Fibroblast of gingiva (primary cell): ENCODE measurements at regions not wholly inside any gene's neighbourhood (a gene's known extent, or its start where the extent isn't known, plus 50 kb on each side); places are given as distances from the start of the nearest gene placed in this dataset.
"Not testable (repeated sequence)": the region's sequence is repeated elsewhere in the genome, so short reads cannot be mapped to it uniquely, and the experiment has no call there.

Experiments used
- DNase-seq: peaks from one replicate; pipeline ENCODE4 v3.0.0-alpha.2; 2011; ENCODE audit warnings: low read depth

GRCh38 chr3:10109-10996, 186.2 kb upstream of the CHL1 start:
- not testable (repeated sequence) for DNase-seq

GRCh38 chr3:11734-12133, 184.8 kb upstream of the CHL1 start:
- no peak for DNase-seq

- no peak for DNase-seq
These were observed 181.9 kb upstream of the CHL1 start for GRCh38 chr3:14652-15051.

GRCh38 chr3:16366-16765, 180.2 kb upstream of the CHL1 start:
- DNase-seq, result no peak

- peak; percentile 30 for DNase-seq
These were observed 176.1 kb upstream of the CHL1 start for GRCh38 chr3:20421-20820.

GRCh38 chr3:24006-24405, 172.6 kb upstream of the CHL1 start:
- DNase-seq, result no peak

GRCh38 chr3:25056-25455, 171.5 kb upstream of the CHL1 start:
- no peak for DNase-seq

GRCh38 chr3:35985-36384, 160.6 kb upstream of the CHL1 start:
- DNase-seq, result not testable (repeated sequence)

- DNase-seq, result not testable (repeated sequence)
These were observed 153.5 kb upstream of the CHL1 start for GRCh38 chr3:42871-43744.

- DNase-seq, result no peak
These were observed 152.4 kb upstream of the CHL1 start for GRCh38 chr3:44028-44676.

- DNase-seq, result not testable (repeated sequence)
These were observed 151.6 kb upstream of the CHL1 start for GRCh38 chr3:44941-45340.

- DNase-seq, result peak; percentile 10
These were observed 150.0 kb upstream of the CHL1 start for GRCh38 chr3:46576-46975.

GRCh38 chr3:53441-53840, 143.1 kb upstream of the CHL1 start:
- not testable (repeated sequence) for DNase-seq

- DNase-seq, result no peak
These were observed 142.3 kb upstream of the CHL1 start for GRCh38 chr3:54240-54639.

- no peak for DNase-seq
These were observed 139.9 kb upstream of the CHL1 start for GRCh38 chr3:56672-57071.

- no peak for DNase-seq
These were observed 136.7 kb upstream of the CHL1 start for GRCh38 chr3:59854-60253.

GRCh38 chr3:63095-63765, 133.3 kb upstream of the CHL1 start:
- peak; percentile 3 for DNase-seq

- DNase-seq, result peak; percentile 84
These were observed 126.9 kb upstream of the CHL1 start for GRCh38 chr3:69690-70089.

- DNase-seq, result peak; percentile 62
These were observed 123.8 kb upstream of the CHL1 start for GRCh38 chr3:72776-73175.

- DNase-seq, result peak; percentile 2
These were observed 123.3 kb upstream of the CHL1 start for GRCh38 chr3:73271-73670.

- no peak for DNase-seq
These were observed 121.8 kb upstream of the CHL1 start for GRCh38 chr3:74676-75243.

GRCh38 chr3:75260-75659, 121.3 kb upstream of the CHL1 start:
- no peak for DNase-seq
